CD14-positive monocyte (primary cell): ENCODE measurements at regions not wholly inside any gene's neighbourhood (a gene's known extent, or its start where the extent isn't known, plus 50 kb on each side); places are given as distances from the start of the nearest gene placed in this dataset.
A peak's percentile ranks its signal among the peaks of the same experiment; 100 is the strongest.
"Not testable (repeated sequence)": the region's sequence is repeated elsewhere in the genome, so short reads cannot be mapped to it uniquely, and the experiment has no call there.

Experiments used
- DNase-seq, 3 donors: peaks; one replicate each; pipeline ENCODE4 v3.0.0-alpha.2; 2011 to 2022
- H2AFZ ChIP-seq: 2 replicates; pipeline ENCODE4 v1.6.0; 2012; ENCODE audit warnings: mild to moderate bottlenecking, low read depth, low read length, inconsistent platforms; ENCODE audit not compliant: insufficient read depth, poor library complexity, severe bottlenecking
- H3K27ac ChIP-seq, 2 donors: 1 replicate in 1 of 2; 2 replicates in 1 of 2; pipeline ENCODE4 v1.5.1; 2012 to 2013; ENCODE audit warnings: low read length in 2 of 2, control low read depth in 1 of 2, inconsistent platforms in 1 of 2, low read depth in 1 of 2, mild to moderate bottlenecking in 1 of 2
- H3K27me3 ChIP-seq, 2 donors: one replicate each; pipeline versions ENCODE4 v1.6.0 to v1.6.1; 2011 to 2013; ENCODE audit warnings: low read length in 2 of 2; ENCODE audit not compliant: control insufficient read depth in 2 of 2, insufficient read depth in 2 of 2
- H3K36me3 ChIP-seq, 2 donors: replicated peaks in 1 of 2; 1 replicate in 1 of 2; 2 replicates in 1 of 2; pipeline versions ENCODE4 v1.5.1 to v1.6.1; 2012 to 2013; ENCODE audit warnings: low read length in 2 of 2, control low read depth in 1 of 2, inconsistent platforms in 1 of 2, mild to moderate bottlenecking in 1 of 2; ENCODE audit not compliant: insufficient read depth in 2 of 2, control insufficient read depth in 1 of 2
- H3K4me1 ChIP-seq, 2 donors: 1 replicate in 1 of 2; 2 replicates in 1 of 2; pipeline versions ENCODE4 v1.5.1 to v1.6.1; 2012 to 2013; ENCODE audit warnings: low read length in 2 of 2, control low read depth in 1 of 2, inconsistent platforms in 1 of 2, mild to moderate bottlenecking in 1 of 2, moderate library complexity in 1 of 2; ENCODE audit not compliant: insufficient read depth in 2 of 2, control insufficient read depth in 1 of 2
- H3K4me2 ChIP-seq: replicated peaks from 2 replicates; pipeline ENCODE3; 2012; ENCODE audit warnings: low read length, moderate library complexity, mild to moderate bottlenecking; ENCODE audit not compliant: poor library complexity, severe bottlenecking; ENCODE audit errors: extremely low read depth
- H3K4me3 ChIP-seq, 3 experiments: fragments of 200-600 bp in 1 of 3; sonication (generic) in 1 of 3; replicated peaks in 1 of 3; 1 replicate in 2 of 3; 2 replicates in 1 of 3; pipeline ENCODE4 v1.5.1; 2011 to 2013; ENCODE audit warnings: low read length in 3 of 3, mild to moderate bottlenecking in 3 of 3, control low read depth in 2 of 3, low read depth in 2 of 3, inconsistent platforms in 1 of 3, moderate library complexity in 1 of 3
- H3K79me2 ChIP-seq: 2 replicates; pipeline ENCODE4 v1.6.0; 2012; ENCODE audit warnings: mild to moderate bottlenecking, control low read depth, inconsistent platforms, low read length, moderate library complexity; ENCODE audit not compliant: insufficient read depth
- H3K9ac ChIP-seq: 2 replicates; pipeline ENCODE4 v1.6.0; 2017; ENCODE audit warnings: low read length, mild to moderate bottlenecking; ENCODE audit not compliant: insufficient read depth, poor library complexity, severe bottlenecking
- H3K9me3 ChIP-seq, 2 donors: replicated peaks in 1 of 2; 1 replicate in 1 of 2; 2 replicates in 1 of 2; pipeline versions ENCODE4 v1.5.1 to v1.6.1; 2012 to 2013; ENCODE audit warnings: low read length in 2 of 2, control low read depth in 1 of 2; ENCODE audit not compliant: control insufficient read depth in 1 of 2, insufficient read depth in 1 of 2
- H4K20me1 ChIP-seq: 2 replicates; pipeline ENCODE4 v1.6.0; 2012; ENCODE audit warnings: mild to moderate bottlenecking, low read length, control low read depth, moderate library complexity; ENCODE audit not compliant: insufficient read depth
- H3K27ac Mint-ChIP-seq, 7 donors: one replicate each; pipeline ENCODE4 v1.8.0; 2020; ENCODE audit warnings: mild to moderate bottlenecking in 7 of 7, mixed read lengths in 7 of 7, moderate library complexity in 6 of 7, inconsistent platforms in 2 of 7
- H3K27me3 Mint-ChIP-seq, 3 donors: one replicate each; pipeline ENCODE4 v1.8.0; 2021 to 2022; ENCODE audit warnings: low read depth in 3 of 3, mild to moderate bottlenecking in 3 of 3, mixed read lengths in 3 of 3, moderate library complexity in 3 of 3, inconsistent platforms in 1 of 3
- H3K36me3 Mint-ChIP-seq, 2 donors: one replicate each; pipeline ENCODE4 v1.8.0; 2020; ENCODE audit warnings: mixed read lengths in 2 of 2, inconsistent platforms in 1 of 2, mild to moderate bottlenecking in 1 of 2
- H3K4me1 Mint-ChIP-seq: one replicate; pipeline ENCODE4 v1.8.0; 2020; ENCODE audit warnings: mild to moderate bottlenecking, mixed read lengths
- H3K4me3 Mint-ChIP-seq, 2 donors: one replicate each; pipeline ENCODE4 v1.8.0; 2020; ENCODE audit warnings: mild to moderate bottlenecking in 2 of 2, mixed read lengths in 2 of 2, moderate library complexity in 1 of 2
- H3K9me3 Mint-ChIP-seq, 7 donors: one replicate each; pipeline ENCODE4 v1.8.0; 2020 to 2022; ENCODE audit warnings: mixed read lengths in 7 of 7, mild to moderate bottlenecking in 6 of 7, moderate library complexity in 6 of 7, inconsistent platforms in 2 of 7
- WGBS: methylation state at CpG from one replicate; pipeline ENCODE4 v1.1.5; 2013; ENCODE audit warnings: missing lambda C conversion rate; ENCODE audit not compliant: insufficient coverage; 5-methylcytosine and 5-hydroxymethylcytosine counted together
- intact Hi-C, 2 donors: fragments of 100-400 bp; cut with micrococcal nuclease; formaldehyde crosslinking; loops; one replicate each; pipeline versions ENCODE4 v1.15.0 to v1.15.1; 2023

- H3K4me1 ChIP-seq, H3K27me3 ChIP-seq, H2AFZ ChIP-seq, H3K27ac Mint-ChIP-seq, H3K9me3 ChIP-seq, H3K79me2 ChIP-seq, H3K4me3 ChIP-seq, H4K20me1 ChIP-seq, H3K36me3 ChIP-seq, H3K4me3 Mint-ChIP-seq, H3K27me3 Mint-ChIP-seq, intact Hi-C loops, H3K36me3 Mint-ChIP-seq, H3K4me2 ChIP-seq, H3K9me3 Mint-ChIP-seq, H3K27ac ChIP-seq, H3K4me1 Mint-ChIP-seq, DNase-seq, H3K9ac ChIP-seq: not testable (repeated sequence)
- WGBS = no CpG with 5 or more reads among the region's 5 CpGs
These were observed 69.3 kb upstream of the RNU2-1 start for GRCh38 chr17:43303049-43303448.

GRCh38 chr17:43299300-43300076, 65.7 kb upstream of the RNU2-1 start:
- H3K79me2 ChIP-seq, H3K27me3 Mint-ChIP-seq, H3K9me3 Mint-ChIP-seq, H3K4me1 ChIP-seq, H3K36me3 Mint-ChIP-seq, H3K4me3 ChIP-seq, DNase-seq, H3K27ac Mint-ChIP-seq, H2AFZ ChIP-seq, intact Hi-C loops, H3K9ac ChIP-seq, H3K27me3 ChIP-seq, H3K9me3 ChIP-seq, H3K4me3 Mint-ChIP-seq, H3K4me1 Mint-ChIP-seq, H4K20me1 ChIP-seq, H3K4me2 ChIP-seq, H3K27ac ChIP-seq, H3K36me3 ChIP-seq: not testable (repeated sequence)
- no CpG with 5 or more reads among the region's 37 CpGs for WGBS

GRCh38 chr17:43289670-43290069, 55.9 kb upstream of the RNU2-1 start:
- H3K9ac ChIP-seq, H3K79me2 ChIP-seq, H3K27me3 ChIP-seq, H3K4me2 ChIP-seq, H3K9me3 ChIP-seq, H3K4me3 ChIP-seq, H3K36me3 Mint-ChIP-seq, H4K20me1 ChIP-seq, H2AFZ ChIP-seq, H3K27ac ChIP-seq, H3K36me3 ChIP-seq, intact Hi-C loops, H3K27me3 Mint-ChIP-seq, H3K4me3 Mint-ChIP-seq, H3K4me1 Mint-ChIP-seq, DNase-seq, H3K9me3 Mint-ChIP-seq, H3K27ac Mint-ChIP-seq, H3K4me1 ChIP-seq: not testable (repeated sequence)
- WGBS = no CpG with 5 or more reads among the region's 11 CpGs

GRCh38 chr17:43283606-43284005, 49.8 kb upstream of the RNU2-1 start:
- H3K4me3 ChIP-seq, intact Hi-C loops, H3K9ac ChIP-seq, H3K79me2 ChIP-seq, H3K27ac ChIP-seq, H3K4me3 Mint-ChIP-seq, H4K20me1 ChIP-seq, H3K4me1 Mint-ChIP-seq, H3K36me3 ChIP-seq, H3K9me3 Mint-ChIP-seq, DNase-seq, H3K27me3 Mint-ChIP-seq, H3K4me1 ChIP-seq, H3K36me3 Mint-ChIP-seq, H3K27me3 ChIP-seq, H2AFZ ChIP-seq, H3K4me2 ChIP-seq, H3K9me3 ChIP-seq: not testable (repeated sequence)
- peak overlapping the region in 1 of 7 donors; percentile 36 for H3K27ac Mint-ChIP-seq
- no CpG with 5 or more reads among the region's 15 CpGs for WGBS
